Hippocampal formation (tissue), 2 donors: ENCODE measurements at regions not wholly inside any gene's neighbourhood (a gene's known extent, or its start where the extent isn't known, plus 50 kb on each side); places are given as distances from the start of the nearest gene placed in this dataset.

ENCODE experiments used
- DNase-seq, 2 donors: peaks; one replicate each; lab custom pipeline; 2025; lab: John Stamatoyannopoulos, UW

- no peak for DNase-seq
Observed at GRCh38 chr10:90326498-90327267, 531.2 kb downstream of the HTR7 start.

- DNase-seq, result no peak
Observed at GRCh38 chr10:90327611-90328010, 530.2 kb downstream of the HTR7 start.

GRCh38 chr10:90328459-90328858 is 529.4 kb downstream of the HTR7 start:
- DNase-seq, result no peak

- no peak for DNase-seq
Observed at GRCh38 chr10:90328896-90329295, 528.9 kb downstream of the HTR7 start.

- no peak for DNase-seq
Observed at GRCh38 chr10:90337316-90337715, 520.5 kb downstream of the HTR7 start.

GRCh38 chr10:90342480-90342879 is 515.4 kb downstream of the HTR7 start:
- DNase-seq, result no peak

GRCh38 chr10:90344226-90344625 is 513.6 kb downstream of the HTR7 start:
- DNase-seq, result no peak

GRCh38 chr10:90347239-90347638 is 510.6 kb downstream of the HTR7 start:
- no peak for DNase-seq

- no peak for DNase-seq
Observed at GRCh38 chr10:90350122-90350521, 507.7 kb downstream of the HTR7 start.

GRCh38 chr10:90352288-90352687 is 505.6 kb downstream of the HTR7 start:
- DNase-seq, result no peak

GRCh38 chr10:90354914-90355313 is 502.9 kb downstream of the HTR7 start:
- DNase-seq, result no peak

GRCh38 chr10:90363799-90364483 is 493.9 kb downstream of the HTR7 start:
- DNase-seq, result no peak

GRCh38 chr10:90372451-90372850 is 485.4 kb downstream of the HTR7 start:
- no peak for DNase-seq

- no peak for DNase-seq
Observed at GRCh38 chr10:90373911-90374310, 483.9 kb downstream of the HTR7 start.

- no peak for DNase-seq
Observed at GRCh38 chr10:90378524-90379076, 479.2 kb downstream of the HTR7 start.

GRCh38 chr10:90381468-90381867 is 476.4 kb downstream of the HTR7 start:
- no peak for DNase-seq

- no peak for DNase-seq
Observed at GRCh38 chr10:90389876-90390275, 468.0 kb downstream of the HTR7 start.

- no peak for DNase-seq
Observed at GRCh38 chr10:90394311-90394710, 463.5 kb downstream of the HTR7 start.

- DNase-seq, result no peak
Observed at GRCh38 chr10:90396721-90397120, 461.1 kb downstream of the HTR7 start.

GRCh38 chr10:90398566-90398965 is 459.3 kb downstream of the HTR7 start:
- no peak for DNase-seq

- DNase-seq, result no peak
Observed at GRCh38 chr10:90399782-90400181, 458.1 kb downstream of the HTR7 start.

GRCh38 chr10:90403211-90404000 is 454.4 kb downstream of the HTR7 start:
- DNase-seq, result no peak
